ENCODE measurements at regions not wholly inside any gene's neighbourhood (a gene's known extent, or its start where the extent isn't known, plus 50 kb on each side); places are given as distances from the start of the nearest gene placed in this dataset.

GRCh38 chr6:134532694-134533624 lies 215.0 kb upstream of the SGK1 start:
- TF ChIP-seq EP300 (IDR thresholded peaks at IDR 0.05): no peak
- TF ChIP-seq CTCF (IDR thresholded peaks at IDR 0.05): no peak
- TF ChIP-seq POLR2AphosphoS5 (IDR thresholded peaks at IDR 0.05): no peak
